ENCODE measurements at regions not wholly inside any gene's neighbourhood (a gene's known extent, or its start where the extent isn't known, plus 50 kb on each side); places are given as distances from the start of the nearest gene placed in this dataset.

DNA sequence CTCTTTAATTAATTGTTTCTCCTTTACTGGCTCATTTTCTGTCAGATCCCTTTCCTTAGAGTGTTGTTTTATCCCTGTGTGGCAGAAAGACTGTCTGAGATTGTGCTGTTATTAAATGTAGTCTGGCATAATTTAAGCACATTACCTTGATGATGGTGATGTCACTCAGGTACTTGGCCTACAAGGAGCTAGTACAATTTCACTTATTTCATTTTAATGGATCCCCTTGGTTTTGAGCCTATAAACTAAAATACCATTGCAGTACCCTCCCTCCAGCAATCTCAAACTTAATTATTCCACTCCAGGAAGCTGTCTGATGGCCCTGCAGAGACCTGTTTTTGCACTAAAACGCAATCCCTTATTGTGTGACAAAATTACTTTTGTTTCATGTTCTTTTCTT lies 968.6 kb downstream of the ADGRL3 start:
- H3K9me3 ChIP-seq (replicated peaks; ENCODE audit: insufficient read depth, low read length) = no peaks in the 10 kb centered on the region
- H3K4me2 ChIP-seq (ENCODE audit: low read depth, low read length) = no peak overlapping the region
- H3K4me1 ChIP-seq (ENCODE audit: low read length) = peaks cover 29% of the 10 kb centered on the region
- H4K20me1 ChIP-seq (ENCODE audit: insufficient read depth, low read length) = no peaks in the 10 kb centered on the region
- no peaks in the 10 kb centered on the region for H3K79me2 ChIP-seq (ENCODE audit: low read length)
- peaks cover 12% of the 10 kb centered on the region for H3F3A ChIP-seq (ENCODE audit: insufficient read depth, low read length)
- no peaks in the 10 kb centered on the region for H3K27me3 ChIP-seq (replicated peaks; ENCODE audit: insufficient read depth, low read length)
- no peak overlapping the region for H3K9ac ChIP-seq (ENCODE audit: low read length)
- no peak overlapping the region for H2AFZ ChIP-seq (ENCODE audit: low read length)
- H3K4me3 ChIP-seq (ENCODE audit: low read length) = no peak overlapping the region
- H3K9me2 ChIP-seq (replicated peaks; ENCODE audit: insufficient read depth, low read length) = no peaks in the 10 kb centered on the region
- no peak for DNase-seq
- H3K27ac ChIP-seq (ENCODE audit: low read length) = no peak overlapping the region
- TF ChIP-seq EZH2 (optimal IDR thresholded peaks at IDR 0.05; ENCODE audit: low read depth, low read length) (no peak), EZH2phosphoT487 (IDR thresholded peaks at IDR 0.05; ENCODE audit: low read length) (no peak)
- TF ChIP-seq, protein P1, sequence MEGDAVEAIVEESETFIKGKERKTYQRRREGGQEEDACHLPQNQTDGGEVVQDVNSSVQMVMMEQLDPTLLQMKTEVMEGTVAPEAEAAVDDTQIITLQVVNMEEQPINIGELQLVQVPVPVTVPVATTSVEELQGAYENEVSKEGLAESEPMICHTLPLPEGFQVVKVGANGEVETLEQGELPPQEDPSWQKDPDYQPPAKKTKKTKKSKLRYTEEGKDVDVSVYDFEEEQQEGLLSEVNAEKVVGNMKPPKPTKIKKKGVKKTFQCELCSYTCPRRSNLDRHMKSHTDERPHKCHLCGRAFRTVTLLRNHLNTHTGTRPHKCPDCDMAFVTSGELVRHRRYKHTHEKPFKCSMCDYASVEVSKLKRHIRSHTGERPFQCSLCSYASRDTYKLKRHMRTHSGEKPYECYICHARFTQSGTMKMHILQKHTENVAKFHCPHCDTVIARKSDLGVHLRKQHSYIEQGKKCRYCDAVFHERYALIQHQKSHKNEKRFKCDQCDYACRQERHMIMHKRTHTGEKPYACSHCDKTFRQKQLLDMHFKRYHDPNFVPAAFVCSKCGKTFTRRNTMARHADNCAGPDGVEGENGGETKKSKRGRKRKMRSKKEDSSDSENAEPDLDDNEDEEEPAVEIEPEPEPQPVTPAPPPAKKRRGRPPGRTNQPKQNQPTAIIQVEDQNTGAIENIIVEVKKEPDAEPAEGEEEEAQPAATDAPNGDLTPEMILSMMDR (IDR thresholded peaks at IDR 0.05; ENCODE audit: low read length) = no peak
- no peaks in the 10 kb centered on the region for H3K36me3 ChIP-seq (replicated peaks; ENCODE audit: insufficient read depth, low read length)

DNA sequence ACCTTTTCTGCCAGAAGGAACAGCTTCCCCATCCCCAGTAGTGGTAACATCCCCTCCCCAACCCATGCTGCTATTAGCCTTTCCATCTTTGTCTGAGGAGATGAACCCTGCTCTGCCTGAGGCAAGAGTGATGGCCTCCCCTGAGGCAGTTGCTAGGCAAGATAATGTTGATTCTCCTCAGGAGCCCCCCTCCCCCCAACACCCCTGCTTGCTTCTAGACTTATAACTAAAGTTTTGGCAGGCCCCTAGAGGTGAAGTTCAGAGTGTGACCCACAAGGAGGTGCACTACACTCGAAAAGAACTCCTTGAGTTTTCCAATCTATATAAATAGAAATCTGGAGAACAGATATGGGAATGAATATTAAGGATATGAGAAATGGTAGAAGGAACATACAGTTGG lies 962.5 kb downstream of the ADGRL3 start:
- Histone ChIP-seq H3K9me3 (replicated peaks; ENCODE audit: insufficient read depth, low read length) (no peaks in the 10 kb centered on the region), H3F3A (ENCODE audit: insufficient read depth, low read length) (no peaks in the 10 kb centered on the region), H3K79me2 (ENCODE audit: low read length) (no peaks in the 10 kb centered on the region), H3K9me2 (replicated peaks; ENCODE audit: insufficient read depth, low read length) (no peaks in the 10 kb centered on the region), H3K4me2 (ENCODE audit: low read depth, low read length) (no peak overlapping the region), H3K9ac (ENCODE audit: low read length) (no peak overlapping the region), H3K4me3 (ENCODE audit: low read length) (no peak overlapping the region), H3K36me3 (replicated peaks; ENCODE audit: insufficient read depth, low read length) (no peaks in the 10 kb centered on the region), H4K20me1 (ENCODE audit: insufficient read depth, low read length) (no peaks in the 10 kb centered on the region), H3K27ac (ENCODE audit: low read length) (no peak overlapping the region), H3K4me1 (ENCODE audit: low read length) (no peaks in the 10 kb centered on the region), H3K27me3 (replicated peaks; ENCODE audit: insufficient read depth, low read length) (no peaks in the 10 kb centered on the region), H2AFZ (ENCODE audit: low read length) (no peak overlapping the region)
- TF ChIP-seq, protein P1 (IDR thresholded peaks at IDR 0.05; ENCODE audit: low read length) = 0 out of 2 replicates have a peak, but pooled peaks have one; percentile 6
- no peak for TF ChIP-seq EZH2 (optimal IDR thresholded peaks at IDR 0.05; ENCODE audit: low read depth, low read length)
- no peak for DNase-seq

DNA sequence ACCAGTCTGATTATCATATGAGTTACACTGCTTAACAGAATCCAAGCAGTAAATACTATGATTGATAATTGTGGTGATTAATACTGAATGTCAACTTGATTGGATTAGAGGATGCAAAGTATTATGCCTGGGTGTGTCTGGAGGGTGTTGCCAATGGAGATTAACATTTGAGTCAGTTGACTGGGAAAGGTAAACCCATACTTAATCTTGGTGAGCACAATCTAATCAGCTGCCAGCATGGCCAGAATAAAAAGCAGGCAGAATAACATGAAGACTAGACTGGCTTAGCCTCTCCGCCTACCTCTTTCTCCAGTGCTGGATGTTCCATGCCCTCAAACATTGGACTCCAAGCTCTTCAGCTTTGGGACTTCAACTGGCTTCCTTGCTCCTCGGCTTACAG lies 961.3 kb downstream of the ADGRL3 start:
- no peaks in the 10 kb centered on the region for H3K36me3 ChIP-seq (replicated peaks; ENCODE audit: insufficient read depth, low read length)
- no peak for DNase-seq
- no peaks in the 10 kb centered on the region for H3F3A ChIP-seq (ENCODE audit: insufficient read depth, low read length)

More for the DNA sequence above, 961.3 kb downstream of the ADGRL3 start:
- no peak overlapping the region for H3K9ac ChIP-seq (ENCODE audit: low read length)
- H3K9me3 ChIP-seq (replicated peaks; ENCODE audit: insufficient read depth, low read length) = no peaks in the 10 kb centered on the region
- H3K27me3 ChIP-seq (replicated peaks; ENCODE audit: insufficient read depth, low read length) = no peaks in the 10 kb centered on the region
- H3K4me3 ChIP-seq (ENCODE audit: low read length) = no peak overlapping the region
- H4K20me1 ChIP-seq (ENCODE audit: insufficient read depth, low read length) = no peaks in the 10 kb centered on the region
- H3K4me2 ChIP-seq (ENCODE audit: low read depth, low read length) = no peak overlapping the region
- TF ChIP-seq, protein P1 (IDR thresholded peaks at IDR 0.05; ENCODE audit: low read length) = no peak
- no peak for TF ChIP-seq EZH2 (optimal IDR thresholded peaks at IDR 0.05; ENCODE audit: low read depth, low read length)
- TF ChIP-seq EZH2phosphoT487 (IDR thresholded peaks at IDR 0.05; ENCODE audit: low read length) = no peak
- no peaks in the 10 kb centered on the region for H3K9me2 ChIP-seq (replicated peaks; ENCODE audit: insufficient read depth, low read length)
- H3K27ac ChIP-seq (ENCODE audit: low read length) = no peak overlapping the region
- H3K4me1 ChIP-seq (ENCODE audit: low read length) = no peaks in the 10 kb centered on the region
- no peaks in the 10 kb centered on the region for H3K79me2 ChIP-seq (ENCODE audit: low read length)
- H2AFZ ChIP-seq (ENCODE audit: low read length) = no peak overlapping the region
